HG03520 (cell line): ENCODE measurements at regions not wholly inside any gene's neighbourhood (a gene's known extent, or its start where the extent isn't known, plus 50 kb on each side); places are given as distances from the start of the nearest gene placed in this dataset.

Experiments used
- ATAC-seq: cut with Tn5 transposase; IDR thresholded peaks from one replicate; pipeline ENCODE4 v1.9.1; 2021; ENCODE audit warnings: mild to moderate bottlenecking, moderate library complexity; ENCODE audit not compliant: unreplicated experiment

GRCh38 chr1:9179463-9180110, 50.7 kb upstream of the GPR157 start:
- no peak for ATAC-seq

GRCh38 chr1:9180111-9180819, 51.4 kb upstream of the GPR157 start:
- no peak for ATAC-seq

GRCh38 chr1:9181176-9181906, 52.4 kb upstream of the GPR157 start:
- ATAC-seq = peak; percentile 43

- ATAC-seq = peak; percentile 49
Measured at GRCh38 chr1:9181990-9182783, 52.4 kb upstream of the H6PD start.

GRCh38 chr1:9182784-9183257, 51.8 kb upstream of the H6PD start:
- ATAC-seq = peak; percentile 4

GRCh38 chr1:9183441-9183840, 51.1 kb upstream of the H6PD start:
- ATAC-seq = no peak

- no peak for ATAC-seq
Measured at GRCh38 chr1:9183898-9184297, 50.7 kb upstream of the H6PD start.

GRCh38 chr1:9184749-9185148, 49.8 kb upstream of the H6PD start:
- ATAC-seq = no peak
